Transverse colon (tissue), 4 donors: ENCODE measurements at regions not wholly inside any gene's neighbourhood (a gene's known extent, or its start where the extent isn't known, plus 50 kb on each side); places are given as distances from the start of the nearest gene placed in this dataset.

Source experiments
- DNase-seq: peaks from one replicate; pipeline ENCODE4 v3.0.0-alpha.2; 2019
- H3K27ac ChIP-seq, 4 donors: fragments of 200-600 bp; sonication (generic); 2 replicates each; pipeline ENCODE4 v1.5.1; 2016 to 2018; ENCODE audit warnings: inconsistent platforms in 4 of 4
- H3K27me3 ChIP-seq: fragments of 200-600 bp; sonication (generic); 2 replicates; pipeline ENCODE4 v1.5.1; 2017; ENCODE audit warnings: inconsistent platforms
- H3K36me3 ChIP-seq, 4 donors: fragments of 200-600 bp; sonication (generic); 2 replicates each; pipeline ENCODE4 v1.5.1; 2017 to 2019; ENCODE audit warnings: inconsistent platforms in 4 of 4
- H3K4me1 ChIP-seq, 4 donors: fragments of 200-600 bp; sonication (generic); 2 replicates each; pipeline ENCODE4 v1.5.1; 2017 to 2020; ENCODE audit warnings: inconsistent platforms in 4 of 4
- H3K4me3 ChIP-seq, 4 donors: fragments of 200-600 bp; sonication (generic); 1 replicate in 1 of 4; 2 replicates in 3 of 4; pipeline versions ENCODE4 v1.5.1 to v1.6.1; 2017 to 2019; ENCODE audit warnings: inconsistent platforms in 4 of 4
- H3K9me3 ChIP-seq, 2 donors: fragments of 200-600 bp; sonication (generic); 2 replicates each; pipeline ENCODE4 v1.5.1; 2017 to 2019; ENCODE audit warnings: inconsistent platforms in 2 of 2
- CTCF ChIP-seq, 5 experiments: fragments of 200-600 bp in 3 of 5; fragments of 450-650 bp in 2 of 5; sonication (generic) in 3 of 5; IDR thresholded peaks; 1 replicate in 2 of 5; 2 replicates in 3 of 5; pipeline ENCODE4 v1.5.1; 2016 to 2017; ENCODE audit warnings: antibody characterized with exemption in 5 of 5, inconsistent platforms in 3 of 5, mild to moderate bottlenecking in 2 of 5, moderate library complexity in 1 of 5
- EP300 ChIP-seq: sonication (generic); formaldehyde crosslinking; IDR thresholded peaks from one replicate; pipeline ENCODE4 v1.6.1; 2017; ENCODE audit warnings: antibody characterized with exemption, low read depth
- POLR2A ChIP-seq: fragments of 450-650 bp; IDR thresholded peaks from one replicate; pipeline ENCODE4 v1.6.1; 2016; ENCODE audit warnings: antibody characterized with exemption, mild to moderate bottlenecking, moderate library complexity
- POLR2AphosphoS5 ChIP-seq, 3 donors: sonication (generic); formaldehyde crosslinking; IDR thresholded peaks; one replicate each; pipeline ENCODE4 v1.6.1; 2016; ENCODE audit warnings: antibody characterized with exemption in 3 of 3
- WGBS, 2 donors: methylation state at CpG; one replicate each; pipeline ENCODE4 v1.1.5; 2018; ENCODE audit warnings: low coverage in 1 of 2; 5-methylcytosine and 5-hydroxymethylcytosine counted together
- in situ Hi-C, 4 donors: fragments of 200-750 bp; cut with MboI; loops; one replicate each; pipeline versions ENCODE4 v1.15.0 to v1.15.1; 2017; ENCODE audit warnings: low sequenced_read_pairs in 3 of 4, low pct_ligation_motif_present in 1 of 4, low pct_unique_long_range_greater_than_20kb in 1 of 4
- intact Hi-C: fragments of 100-400 bp; cut with DNase I; formaldehyde crosslinking; loops from one replicate; pipeline ENCODE4 v1.15.1; 2023; ENCODE audit warnings: low total_unique reads

GRCh38 chr13:34638897-34639296, 303.2 kb upstream of the NBEA start:
- Histone ChIP-seq H3K4me3 (no peak overlapping the region), H3K36me3 (no peaks in the 10 kb centered on the region), H3K27me3 (no peaks in the 10 kb centered on the region), H3K27ac (no peak overlapping the region), H3K9me3 (no peaks in the 10 kb centered on the region), H3K4me1 (no peaks in the 10 kb centered on the region)
- intact Hi-C loops = no loop called here
- in situ Hi-C loops = no loop called here
- no peak for TF ChIP-seq POLR2AphosphoS5 (IDR thresholded peaks at IDR 0.05)
- TF ChIP-seq EP300 = no peak
- TF ChIP-seq CTCF (IDR thresholded peaks at IDR 0.05) = no peak
- no peak for TF ChIP-seq POLR2A
- 90 to 93% methylated on average over 2 of the region's 2 CpGs for WGBS, 2 donors
- DNase-seq = no peak

- in situ Hi-C loops = no loop called here
- Histone ChIP-seq H3K4me1 (no peaks in the 10 kb centered on the region), H3K36me3 (no peaks in the 10 kb centered on the region), H3K9me3 (no peaks in the 10 kb centered on the region), H3K27me3 (no peaks in the 10 kb centered on the region), H3K4me3 (no peak overlapping the region), H3K27ac (no peak overlapping the region)
- no peak for DNase-seq
- intact Hi-C loops = no loop called here
- TF ChIP-seq EP300 = no peak
- TF ChIP-seq CTCF (IDR thresholded peaks at IDR 0.05) = no peak
- TF ChIP-seq POLR2AphosphoS5 (IDR thresholded peaks at IDR 0.05) = no peak
- no peak for TF ChIP-seq POLR2A
- WGBS, 2 donors = 73 to 78% methylated on average over 7 to 9 of the region's 9 CpGs
These were observed 301.7 kb upstream of the NBEA start for GRCh38 chr13:34640179-34640992.

- Histone ChIP-seq H3K27ac (no peak overlapping the region), H3K36me3 (no peaks in the 10 kb centered on the region), H3K27me3 (no peaks in the 10 kb centered on the region), H3K9me3 (no peaks in the 10 kb centered on the region), H3K4me1 (no peaks in the 10 kb centered on the region), H3K4me3 (no peak overlapping the region)
- 67 to 85% methylated on average over 1 to 4 of the region's 4 CpGs for WGBS, 2 donors
- DNase-seq = no peak
- TF ChIP-seq POLR2AphosphoS5 (IDR thresholded peaks at IDR 0.05) (no peak), CTCF (IDR thresholded peaks at IDR 0.05) (no peak), EP300 (no peak), POLR2A (no peak)
- intact Hi-C loops = no loop called here
- in situ Hi-C loops = no loop called here
These were observed 301.1 kb upstream of the NBEA start for GRCh38 chr13:34640993-34641330.

GRCh38 chr13:34647379-34648150, 294.5 kb upstream of the NBEA start:
- H3K36me3 ChIP-seq = no peaks in the 10 kb centered on the region
- no peak overlapping the region for H3K27ac ChIP-seq
- TF ChIP-seq POLR2A (no peak), CTCF (IDR thresholded peaks at IDR 0.05) (no peak), POLR2AphosphoS5 (IDR thresholded peaks at IDR 0.05) (no peak), EP300 (no peak)
- 96 to 100% methylated on average over 1 of the region's 1 CpG for WGBS, 2 donors
- no peaks in the 10 kb centered on the region for H3K4me1 ChIP-seq
- no peaks in the 10 kb centered on the region for H3K9me3 ChIP-seq
- no peak overlapping the region for H3K4me3 ChIP-seq
- no peaks in the 10 kb centered on the region for H3K27me3 ChIP-seq
- no peak for DNase-seq
- in situ Hi-C loops = no loop called here
- intact Hi-C loops = no loop called here
